GM10248 (cell line): ENCODE measurements at regions not wholly inside any gene's neighbourhood (a gene's known extent, or its start where the extent isn't known, plus 50 kb on each side); places are given as distances from the start of the nearest gene placed in this dataset.
"Not testable (repeated sequence)": the region's sequence is repeated elsewhere in the genome, so short reads cannot be mapped to it uniquely, and the experiment has no call there.

Experiments used
- CTCF ChIA-PET: fragments of 300-600 bp; sonication (Branson Sonifier 250); formaldehyde crosslinking; extraction: SDS; loops from one replicate; lab custom pipeline; 2021; ENCODE audit warnings: antibody characterized with exemption; lab: Yijun Ruan, JAX
- POLR2A ChIA-PET: fragments of 350-650 bp; sonication (Branson Sonifier 250); formaldehyde crosslinking; extraction: SDS; loops from one replicate; lab custom pipeline; 2020; ENCODE audit warnings: antibody characterized with exemption; lab: Yijun Ruan, JAX
- DNase-seq: peaks from one replicate; pipeline ENCODE4 v3.0.0; 2012; ENCODE audit errors: extremely low spot score
- TF ChIP-seq, protein P1 (sequence below): IDR thresholded peaks from 2 replicates; pipeline ENCODE4 v1.5.1; 2012; ENCODE audit warnings: mild to moderate bottlenecking, low read depth; ENCODE audit errors: extremely low read depth, missing control alignments, control extremely low read depth

DNA sequence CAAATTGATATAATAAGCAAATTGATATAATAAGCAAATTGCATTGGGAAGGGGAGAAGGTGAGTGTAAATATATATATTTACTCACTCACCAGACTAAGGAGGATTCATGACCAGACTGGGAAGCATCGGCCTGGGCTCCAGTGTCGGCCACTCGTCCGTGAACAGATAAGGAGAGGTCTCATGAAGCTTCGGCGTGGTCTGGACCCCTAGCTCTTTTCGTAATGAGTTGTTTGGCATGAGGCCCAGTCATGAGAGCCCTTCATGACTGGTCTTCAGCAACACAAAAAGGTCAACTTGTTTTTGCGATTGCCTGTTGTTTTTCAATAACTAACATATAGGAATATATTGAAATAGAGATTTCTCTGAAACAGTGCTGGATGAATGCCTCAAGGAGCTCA is 222.9 kb upstream of the KCNK2 start:
- DNase-seq, result no peak
- TF ChIP-seq, protein P1, sequence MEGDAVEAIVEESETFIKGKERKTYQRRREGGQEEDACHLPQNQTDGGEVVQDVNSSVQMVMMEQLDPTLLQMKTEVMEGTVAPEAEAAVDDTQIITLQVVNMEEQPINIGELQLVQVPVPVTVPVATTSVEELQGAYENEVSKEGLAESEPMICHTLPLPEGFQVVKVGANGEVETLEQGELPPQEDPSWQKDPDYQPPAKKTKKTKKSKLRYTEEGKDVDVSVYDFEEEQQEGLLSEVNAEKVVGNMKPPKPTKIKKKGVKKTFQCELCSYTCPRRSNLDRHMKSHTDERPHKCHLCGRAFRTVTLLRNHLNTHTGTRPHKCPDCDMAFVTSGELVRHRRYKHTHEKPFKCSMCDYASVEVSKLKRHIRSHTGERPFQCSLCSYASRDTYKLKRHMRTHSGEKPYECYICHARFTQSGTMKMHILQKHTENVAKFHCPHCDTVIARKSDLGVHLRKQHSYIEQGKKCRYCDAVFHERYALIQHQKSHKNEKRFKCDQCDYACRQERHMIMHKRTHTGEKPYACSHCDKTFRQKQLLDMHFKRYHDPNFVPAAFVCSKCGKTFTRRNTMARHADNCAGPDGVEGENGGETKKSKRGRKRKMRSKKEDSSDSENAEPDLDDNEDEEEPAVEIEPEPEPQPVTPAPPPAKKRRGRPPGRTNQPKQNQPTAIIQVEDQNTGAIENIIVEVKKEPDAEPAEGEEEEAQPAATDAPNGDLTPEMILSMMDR, result no peak
- ChIA-PET CTCF (interaction anchor here (0.8 kb wide), 1 partner anchor 15 kb away, joined by 3 read pairs; no protein-coding TSS in a partner anchor), POLR2A (no interaction called here)

DNA sequence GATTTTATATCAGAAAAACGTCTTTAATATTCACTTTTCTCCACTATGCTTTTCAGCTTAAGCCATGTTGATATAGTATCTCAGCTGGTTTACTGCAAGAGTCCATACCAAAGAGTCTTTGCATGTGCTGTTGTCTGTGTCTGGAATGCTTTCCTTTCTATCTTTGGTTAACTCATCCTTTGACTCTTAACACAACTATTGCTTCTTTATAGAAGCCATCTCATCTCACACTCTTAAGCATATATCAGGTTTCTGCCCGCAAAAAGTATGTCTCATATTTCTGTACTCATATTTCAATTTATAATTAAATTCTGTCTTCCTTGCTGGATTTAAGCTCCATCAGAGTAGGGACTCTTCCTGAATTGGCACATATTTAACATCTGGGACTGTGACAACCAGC is 220.9 kb upstream of the KCNK2 start:
- TF ChIP-seq, protein P1, result no peak
- DNase-seq, result no peak
- ChIA-PET CTCF (interaction anchor here (0.9 to 1.5 kb wide), 2 partner anchors 10 to 15 kb away, joined by 3 to 4 read pairs; no protein-coding TSS in a partner anchor), POLR2A (no interaction called here)

DNA sequence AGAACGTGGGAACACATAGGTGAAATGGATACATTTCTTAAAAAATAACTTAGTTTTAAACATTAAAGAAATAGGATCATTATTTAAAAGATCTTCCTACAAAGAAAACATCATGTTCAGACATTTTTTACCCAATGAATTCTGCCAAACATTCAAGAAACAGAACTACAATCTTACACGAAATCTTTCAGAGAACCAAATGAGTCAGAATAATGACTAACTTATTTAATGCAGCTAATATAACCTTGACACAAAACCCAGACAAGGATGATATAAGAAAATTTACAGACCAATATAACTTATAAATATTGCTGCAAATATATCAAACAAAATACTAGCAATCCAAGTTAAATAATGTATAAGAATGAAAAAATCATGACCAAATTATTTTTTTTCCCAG is 220.1 kb upstream of the KCNK2 start:
- ChIA-PET CTCF (interaction anchor here (0.9 to 1.7 kb wide), 3 partner anchors 9 to 12 kb away, joined by 3 to 6 read pairs (median 4); no protein-coding TSS in a partner anchor), POLR2A (no interaction called here)
- TF ChIP-seq, protein P1, result no peak
- no peak for DNase-seq

DNA sequence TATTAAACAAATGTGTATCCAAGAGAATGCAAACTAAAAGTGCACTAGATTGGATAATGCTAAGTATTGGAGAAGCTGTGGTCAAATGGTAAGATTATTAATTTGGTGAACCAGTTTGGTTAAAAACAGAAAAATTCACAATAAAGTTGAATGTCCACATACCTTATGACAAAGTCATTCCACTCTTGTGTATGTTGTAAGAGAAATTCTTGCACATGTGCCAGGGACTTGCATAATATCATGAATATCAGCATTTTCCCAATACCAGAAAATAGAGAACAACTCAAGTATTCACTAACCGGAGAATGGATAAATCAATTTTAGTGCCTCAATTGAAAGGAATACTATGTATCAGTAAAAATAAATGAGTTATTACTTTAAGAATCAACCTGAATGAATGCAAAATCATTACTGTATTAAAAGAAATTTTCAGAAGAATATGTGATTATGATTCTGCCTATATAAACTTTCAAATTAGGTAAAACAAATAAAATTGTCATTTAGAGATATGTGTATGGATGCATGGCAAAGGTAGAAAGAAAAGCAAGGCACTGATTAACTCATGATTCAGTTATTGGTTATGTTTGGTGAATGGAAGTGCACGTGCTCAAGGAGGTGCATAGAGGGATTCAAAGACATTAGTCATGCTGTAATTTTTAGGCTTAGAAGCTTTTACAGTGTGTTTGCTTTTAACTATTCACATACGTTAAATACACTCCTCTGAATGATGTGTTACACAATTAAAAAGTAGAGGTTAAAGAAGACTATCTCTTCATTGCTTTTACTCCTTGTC is 217.4 kb upstream of the KCNK2 start:
- ChIA-PET POLR2A (no interaction called here), CTCF (no interaction called here)
- DNase-seq, result no peak
- TF ChIP-seq, protein P1, result no peak

DNA sequence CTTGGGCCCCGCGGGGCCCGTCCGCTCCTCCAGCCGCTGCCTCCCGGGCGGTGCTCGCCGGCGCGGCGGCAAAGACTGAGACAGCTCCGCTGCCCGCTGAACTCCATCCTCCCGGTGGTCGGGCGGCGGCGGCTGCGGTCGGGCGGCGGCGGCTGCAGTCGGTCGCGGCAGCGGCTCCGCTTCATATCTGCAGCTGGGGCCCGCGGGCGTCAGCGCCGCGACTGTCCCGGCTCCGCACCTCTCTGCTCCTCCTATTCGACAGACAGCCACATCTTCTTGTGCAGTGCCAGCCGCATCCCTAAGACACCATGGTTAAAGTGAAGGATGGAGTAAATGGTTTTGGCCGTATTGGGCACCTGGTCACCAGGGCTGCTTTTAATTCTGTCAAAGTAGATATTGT is 212.1 kb upstream of the KCNK2 start:
- POLR2A ChIA-PET, CTCF ChIA-PET, DNase-seq: not testable (repeated sequence)

DNA sequence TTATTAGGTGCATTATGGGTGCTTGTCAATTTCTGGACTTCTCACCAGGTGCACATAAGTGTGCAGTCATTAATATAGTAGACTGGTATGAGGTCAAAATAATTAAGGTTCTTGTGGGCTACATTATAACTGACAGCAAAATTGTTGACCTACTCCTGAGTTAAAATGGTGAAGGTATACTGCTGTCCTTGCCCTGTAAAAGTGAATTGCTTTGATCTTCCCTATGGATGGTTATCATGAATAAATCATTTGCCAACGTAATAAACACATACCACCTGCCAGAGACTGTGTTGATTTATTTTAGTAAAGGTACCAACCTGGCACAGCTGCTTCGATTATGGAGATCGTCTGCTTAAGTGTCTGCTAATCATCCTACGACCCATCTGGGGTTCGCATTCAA is 201.6 kb upstream of the KCNK2 start:
- POLR2A ChIA-PET, result no interaction called here
- CTCF ChIA-PET, result no interaction called here
- TF ChIP-seq, protein P1, result no peak
- DNase-seq, result no peak

DNA sequence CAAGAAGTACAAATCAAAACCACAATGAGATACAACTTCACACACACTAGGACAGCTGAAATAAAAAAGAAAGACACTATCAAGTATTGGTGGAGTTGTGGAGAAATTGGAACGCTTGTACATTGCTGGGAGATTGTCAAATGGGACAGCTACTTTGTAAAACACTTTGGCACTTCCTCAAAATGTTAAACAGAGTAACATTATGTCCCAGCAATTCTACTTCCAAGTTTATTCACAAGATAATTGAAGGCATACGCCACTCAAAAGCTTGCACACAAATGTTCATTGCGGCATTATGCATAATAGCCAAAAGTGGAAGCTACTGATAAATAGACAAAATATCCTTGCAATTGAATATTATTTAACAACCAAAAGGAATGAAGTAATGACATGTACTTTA is 199.9 kb upstream of the KCNK2 start:
- ChIA-PET POLR2A (no interaction called here), CTCF (no interaction called here)
- DNase-seq, result no peak
- TF ChIP-seq, protein P1, result no peak
